ENCODE measurements at regions not wholly inside any gene's neighbourhood (a gene's known extent, or its start where the extent isn't known, plus 50 kb on each side); places are given as distances from the start of the nearest gene placed in this dataset.

DNA sequence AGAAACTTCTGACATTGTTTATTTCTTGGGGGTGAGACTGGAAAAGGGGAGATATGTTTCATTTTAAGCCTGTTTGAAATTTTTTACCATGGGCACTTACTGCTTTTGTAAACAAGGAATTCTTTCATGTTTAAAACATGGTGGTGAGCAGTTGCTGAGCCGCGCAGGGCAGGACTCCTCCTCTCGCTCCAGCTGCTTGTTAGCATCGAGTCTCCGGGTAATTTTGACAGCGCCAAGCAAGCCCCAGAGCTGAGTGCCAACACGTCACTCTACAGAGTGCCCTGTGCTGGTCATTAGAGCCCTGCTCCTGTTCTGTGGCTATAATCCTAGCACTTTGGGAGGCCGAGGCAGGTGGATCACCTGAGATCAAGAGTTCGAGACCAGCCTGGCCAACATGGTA, 116.5 kb upstream of the MSX2 start:
- TF ChIP-seq, protein P1, sequence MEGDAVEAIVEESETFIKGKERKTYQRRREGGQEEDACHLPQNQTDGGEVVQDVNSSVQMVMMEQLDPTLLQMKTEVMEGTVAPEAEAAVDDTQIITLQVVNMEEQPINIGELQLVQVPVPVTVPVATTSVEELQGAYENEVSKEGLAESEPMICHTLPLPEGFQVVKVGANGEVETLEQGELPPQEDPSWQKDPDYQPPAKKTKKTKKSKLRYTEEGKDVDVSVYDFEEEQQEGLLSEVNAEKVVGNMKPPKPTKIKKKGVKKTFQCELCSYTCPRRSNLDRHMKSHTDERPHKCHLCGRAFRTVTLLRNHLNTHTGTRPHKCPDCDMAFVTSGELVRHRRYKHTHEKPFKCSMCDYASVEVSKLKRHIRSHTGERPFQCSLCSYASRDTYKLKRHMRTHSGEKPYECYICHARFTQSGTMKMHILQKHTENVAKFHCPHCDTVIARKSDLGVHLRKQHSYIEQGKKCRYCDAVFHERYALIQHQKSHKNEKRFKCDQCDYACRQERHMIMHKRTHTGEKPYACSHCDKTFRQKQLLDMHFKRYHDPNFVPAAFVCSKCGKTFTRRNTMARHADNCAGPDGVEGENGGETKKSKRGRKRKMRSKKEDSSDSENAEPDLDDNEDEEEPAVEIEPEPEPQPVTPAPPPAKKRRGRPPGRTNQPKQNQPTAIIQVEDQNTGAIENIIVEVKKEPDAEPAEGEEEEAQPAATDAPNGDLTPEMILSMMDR (IDR thresholded peaks at IDR 0.05): no peak
- TF ChIP-seq EP300 (IDR thresholded peaks at IDR 0.05) (no peak), POLR2A (IDR thresholded peaks at IDR 0.05) (no peak)

All from tibial nerve (tissue), 4 donors.